ENCODE measurements at regions not wholly inside any gene's neighbourhood (a gene's known extent, or its start where the extent isn't known, plus 50 kb on each side); places are given as distances from the start of the nearest gene placed in this dataset.

GRCh38 chr5:85972539-85972938, 645.2 kb upstream of the COX7C start:
- CTCF ChIA-PET: no interaction called here
- in situ Hi-C loops (cut with HindIII; ENCODE audit: low pct_unique_long_range_greater_than_20kb, low sequenced_read_pairs) (no loop called here), intact Hi-C loops (cut with micrococcal nuclease; ENCODE audit: unreplicated experiment) (no loop called here)
- H3K9me3 ChIP-seq (ENCODE audit: control insufficient read depth, insufficient read depth, low read depth, low read length): no peaks in the 10 kb centered on the region; the same call in 1 of the 2 replicates
- ATAC-seq (no peak), DNase-seq (ENCODE audit: low read depth, low spot score) (no peak)
- TF ChIP-seq TCF7L2 (IDR thresholded peaks at IDR 0.05; ENCODE audit: low read depth, low read length) (no peak), SIN3A (IDR thresholded peaks at IDR 0.05; ENCODE audit: borderline replicate concordance, insufficient read depth, low read depth, low read length) (no peak), POLR2AphosphoS5 (IDR thresholded peaks at IDR 0.05; ENCODE audit: low read depth, low read length) (no peak)
- TF ChIP-seq, protein P1, sequence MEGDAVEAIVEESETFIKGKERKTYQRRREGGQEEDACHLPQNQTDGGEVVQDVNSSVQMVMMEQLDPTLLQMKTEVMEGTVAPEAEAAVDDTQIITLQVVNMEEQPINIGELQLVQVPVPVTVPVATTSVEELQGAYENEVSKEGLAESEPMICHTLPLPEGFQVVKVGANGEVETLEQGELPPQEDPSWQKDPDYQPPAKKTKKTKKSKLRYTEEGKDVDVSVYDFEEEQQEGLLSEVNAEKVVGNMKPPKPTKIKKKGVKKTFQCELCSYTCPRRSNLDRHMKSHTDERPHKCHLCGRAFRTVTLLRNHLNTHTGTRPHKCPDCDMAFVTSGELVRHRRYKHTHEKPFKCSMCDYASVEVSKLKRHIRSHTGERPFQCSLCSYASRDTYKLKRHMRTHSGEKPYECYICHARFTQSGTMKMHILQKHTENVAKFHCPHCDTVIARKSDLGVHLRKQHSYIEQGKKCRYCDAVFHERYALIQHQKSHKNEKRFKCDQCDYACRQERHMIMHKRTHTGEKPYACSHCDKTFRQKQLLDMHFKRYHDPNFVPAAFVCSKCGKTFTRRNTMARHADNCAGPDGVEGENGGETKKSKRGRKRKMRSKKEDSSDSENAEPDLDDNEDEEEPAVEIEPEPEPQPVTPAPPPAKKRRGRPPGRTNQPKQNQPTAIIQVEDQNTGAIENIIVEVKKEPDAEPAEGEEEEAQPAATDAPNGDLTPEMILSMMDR (IDR thresholded peaks at IDR 0.05): no peak
- TF ChIP-seq, protein P2, sequence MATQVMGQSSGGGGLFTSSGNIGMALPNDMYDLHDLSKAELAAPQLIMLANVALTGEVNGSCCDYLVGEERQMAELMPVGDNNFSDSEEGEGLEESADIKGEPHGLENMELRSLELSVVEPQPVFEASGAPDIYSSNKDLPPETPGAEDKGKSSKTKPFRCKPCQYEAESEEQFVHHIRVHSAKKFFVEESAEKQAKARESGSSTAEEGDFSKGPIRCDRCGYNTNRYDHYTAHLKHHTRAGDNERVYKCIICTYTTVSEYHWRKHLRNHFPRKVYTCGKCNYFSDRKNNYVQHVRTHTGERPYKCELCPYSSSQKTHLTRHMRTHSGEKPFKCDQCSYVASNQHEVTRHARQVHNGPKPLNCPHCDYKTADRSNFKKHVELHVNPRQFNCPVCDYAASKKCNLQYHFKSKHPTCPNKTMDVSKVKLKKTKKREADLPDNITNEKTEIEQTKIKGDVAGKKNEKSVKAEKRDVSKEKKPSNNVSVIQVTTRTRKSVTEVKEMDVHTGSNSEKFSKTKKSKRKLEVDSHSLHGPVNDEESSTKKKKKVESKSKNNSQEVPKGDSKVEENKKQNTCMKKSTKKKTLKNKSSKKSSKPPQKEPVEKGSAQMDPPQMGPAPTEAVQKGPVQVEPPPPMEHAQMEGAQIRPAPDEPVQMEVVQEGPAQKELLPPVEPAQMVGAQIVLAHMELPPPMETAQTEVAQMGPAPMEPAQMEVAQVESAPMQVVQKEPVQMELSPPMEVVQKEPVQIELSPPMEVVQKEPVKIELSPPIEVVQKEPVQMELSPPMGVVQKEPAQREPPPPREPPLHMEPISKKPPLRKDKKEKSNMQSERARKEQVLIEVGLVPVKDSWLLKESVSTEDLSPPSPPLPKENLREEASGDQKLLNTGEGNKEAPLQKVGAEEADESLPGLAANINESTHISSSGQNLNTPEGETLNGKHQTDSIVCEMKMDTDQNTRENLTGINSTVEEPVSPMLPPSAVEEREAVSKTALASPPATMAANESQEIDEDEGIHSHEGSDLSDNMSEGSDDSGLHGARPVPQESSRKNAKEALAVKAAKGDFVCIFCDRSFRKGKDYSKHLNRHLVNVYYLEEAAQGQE (IDR thresholded peaks at IDR 0.05; ENCODE audit: insufficient read depth in 1 of 2, low read depth in 2 of 2, low read length in 1 of 2): no peak
- H3K36me3 ChIP-seq (ENCODE audit: control insufficient read depth, insufficient read depth, low read length): no peaks in the 10 kb centered on the region
- BruUV-seq (replicated peaks): no TSS peak
- H3K4me3 ChIP-seq (ENCODE audit: low read depth in 2 of 2, low read length in 2 of 2): no peak overlapping the region
- POLR2A ChIA-PET: no interaction called here
- H3K4me1 ChIP-seq (ENCODE audit: control insufficient read depth, insufficient read depth, low read length): no peaks in the 10 kb centered on the region
- no peaks in the 10 kb centered on the region for H3K27me3 ChIP-seq (ENCODE audit: control insufficient read depth, insufficient read depth, low read length)
- no peak overlapping the region for H3K27ac ChIP-seq (ENCODE audit: low read length)

GRCh38 chr5:85985167-85985566, 632.6 kb upstream of the COX7C start:
- CTCF ChIA-PET: no interaction called here
- Histone ChIP-seq H3K4me1 (ENCODE audit: control insufficient read depth, insufficient read depth, low read length) (no peaks in the 10 kb centered on the region), H3K27me3 (ENCODE audit: control insufficient read depth, insufficient read depth, low read length) (no peaks in the 10 kb centered on the region), H3K9me3 (ENCODE audit: control insufficient read depth, insufficient read depth, low read depth, low read length) (0 out of 2 replicates have a peak, but pooled peaks cover 5% of the 10 kb centered on the region), H3K4me3 (ENCODE audit: low read depth in 2 of 2, low read length in 2 of 2) (no peak overlapping the region), H3K27ac (ENCODE audit: low read length) (no peak overlapping the region), H3K36me3 (ENCODE audit: control insufficient read depth, insufficient read depth, low read length) (no peaks in the 10 kb centered on the region)
- POLR2A ChIA-PET: no interaction called here
- TF ChIP-seq, protein P1 (IDR thresholded peaks at IDR 0.05): no peak
- TF ChIP-seq, protein P2 (IDR thresholded peaks at IDR 0.05; ENCODE audit: insufficient read depth in 1 of 2, low read depth in 2 of 2, low read length in 1 of 2): no peak
- TF ChIP-seq TCF7L2 (IDR thresholded peaks at IDR 0.05; ENCODE audit: low read depth, low read length) (no peak), SIN3A (IDR thresholded peaks at IDR 0.05; ENCODE audit: borderline replicate concordance, insufficient read depth, low read depth, low read length) (no peak), POLR2AphosphoS5 (IDR thresholded peaks at IDR 0.05; ENCODE audit: low read depth, low read length) (no peak)
- no TSS peak for BruUV-seq (replicated peaks)
- intact Hi-C loops (cut with micrococcal nuclease; ENCODE audit: unreplicated experiment) (no loop called here), in situ Hi-C loops (cut with HindIII; ENCODE audit: low pct_unique_long_range_greater_than_20kb, low sequenced_read_pairs) (no loop called here)
- DNase-seq (ENCODE audit: low read depth, low spot score) (no peak), ATAC-seq (no peak)

All from Panc1 (cell line).